Amniotic epithelial cell (primary cell): ENCODE measurements at regions not wholly inside any gene's neighbourhood (a gene's known extent, or its start where the extent isn't known, plus 50 kb on each side); places are given as distances from the start of the nearest gene placed in this dataset.

Source experiments
- DNase-seq: peaks from one replicate; pipeline ENCODE4 v3.0.0-alpha.2; 2010; ENCODE audit warnings: low read depth

GRCh38 chr1:61523229-61523628 is 201.7 kb downstream of the TM2D1 start:
- DNase-seq, result no peak

GRCh38 chr1:61520401-61520800 is 204.5 kb downstream of the TM2D1 start:
- DNase-seq, result no peak

- no peak for DNase-seq
These were observed 205.3 kb downstream of the TM2D1 start for GRCh38 chr1:61519631-61520030.

- DNase-seq, result no peak
These were observed 206.1 kb downstream of the TM2D1 start for GRCh38 chr1:61518670-61519400.

- DNase-seq, result no peak
These were observed 207.6 kb downstream of the TM2D1 start for GRCh38 chr1:61517345-61517744.

- no peak for DNase-seq
These were observed 209.8 kb downstream of the TM2D1 start for GRCh38 chr1:61515096-61515495.
